ENCODE measurements at regions not wholly inside any gene's neighbourhood (a gene's known extent, or its start where the extent isn't known, plus 50 kb on each side); places are given as distances from the start of the nearest gene placed in this dataset.
A peak's percentile ranks its signal among the peaks of the same experiment; 100 is the strongest.

- TF ChIP-seq REST (IDR thresholded peaks at IDR 0.05; ENCODE audit: low read depth): no peak
- no peak for TF ChIP-seq YY1 (IDR thresholded peaks at IDR 0.05; ENCODE audit: extremely low read depth, insufficient replicate concordance, low read depth, low read length)
- TF ChIP-seq RAD21 (IDR thresholded peaks at IDR 0.05; ENCODE audit: low read depth): no peak
- TF ChIP-seq SP1 (IDR thresholded peaks at IDR 0.05; ENCODE audit: low read depth): no peak
- TF ChIP-seq JUND (IDR thresholded peaks at IDR 0.05): no peak
- TF ChIP-seq SRF (IDR thresholded peaks at IDR 0.05; ENCODE audit: low read depth): no peak
- no peak for TF ChIP-seq EZH2 (IDR thresholded peaks at IDR 0.05)
- TF ChIP-seq POLR2AphosphoS5 (IDR thresholded peaks at IDR 0.05; ENCODE audit: low read depth, low read length): no peak
- no peak for TF ChIP-seq EZH2phosphoT487 (IDR thresholded peaks at IDR 0.05; ENCODE audit: borderline replicate concordance)
Measured at GRCh38 chr6:97939440-97940168, 656.6 kb upstream of the MMS22L start (continued).

GRCh38 chr6:97947841-97948240 is 664.8 kb upstream of the MMS22L start:
- no peaks in the 10 kb centered on the region for H3K36me3 ChIP-seq (ENCODE audit: control insufficient read depth in 1 of 2, insufficient read depth in 2 of 2, low read length in 2 of 2)
- peak overlapping the region; percentile 3; the same call in 1 of the 2 replicates for H3K4me2 ChIP-seq (ENCODE audit: low read length)
- H4K20me1 ChIP-seq (ENCODE audit: insufficient read depth): no peaks in the 10 kb centered on the region
- no peaks in the 10 kb centered on the region for H3K9me2 ChIP-seq (ENCODE audit: insufficient read depth)
- no TSS peak for BruUV-seq (replicated peaks)
- no peaks in the 10 kb centered on the region for H3K9me3 ChIP-seq (ENCODE audit: control insufficient read depth in 1 of 2, insufficient read depth in 1 of 2, low read depth in 1 of 2, low read length in 2 of 2)
- intact Hi-C loops (cut with micrococcal nuclease): no loop called here
- ATAC-seq (peak; percentile 71), DNase-seq (ENCODE audit: low read depth, low spot score) (peak; percentile 82)
- H2AFZ ChIP-seq (ENCODE audit: low read depth, low read length, poor library complexity, severe bottlenecking): no peak overlapping the region
- H3K4me3 ChIP-seq (replicated peaks in 1 of 2; ENCODE audit: low read depth in 1 of 2, low read length in 2 of 2): no peak overlapping the region
- ChIA-PET RAD21 (ENCODE audit: low non-redundant PET in 1 of 2, low total read pairs in 2 of 2, uncharacterized antibody in 2 of 2, unreplicated experiment in 2 of 2) (no interaction called here), POLR2A (no interaction called here), CTCF (no interaction called here)
- no peaks in the 10 kb centered on the region for H3K79me2 ChIP-seq (ENCODE audit: insufficient read depth, low read length)
- H3K27me3 ChIP-seq (ENCODE audit: insufficient read depth, low read length): peaks cover 39% of the 10 kb centered on the region
- H3K9ac ChIP-seq (ENCODE audit: low read length): no peak overlapping the region
- H3K4me1 ChIP-seq (ENCODE audit: control insufficient read depth in 1 of 2, insufficient read depth in 2 of 2, low read length in 2 of 2): peaks cover 8 to 10% of the 10 kb centered on the region in 2 experiments
- H3K27ac ChIP-seq (ENCODE audit: low read depth, low read length): no peak overlapping the region
- TF ChIP-seq EGR1 (IDR thresholded peaks at IDR 0.05; ENCODE audit: low read depth): no peak
- TF ChIP-seq ATF3 (IDR thresholded peaks at IDR 0.05): 0 out of 2 replicates have a peak, but pooled peaks have one; percentile 12
- peak; percentile 70 for TF ChIP-seq CBX3 (IDR thresholded peaks at IDR 0.05; ENCODE audit: low read depth)
- no peak for TF ChIP-seq ZFX (IDR thresholded peaks at IDR 0.05)
- TF ChIP-seq REST (IDR thresholded peaks at IDR 0.05; ENCODE audit: low read depth): no peak
- no peak for TF ChIP-seq EZH2 (IDR thresholded peaks at IDR 0.05)
- TF ChIP-seq YY1 (IDR thresholded peaks at IDR 0.05; ENCODE audit: extremely low read depth, insufficient replicate concordance, low read depth, low read length): no peak
- TF ChIP-seq SIN3A (IDR thresholded peaks at IDR 0.05; ENCODE audit: low read depth): peak; percentile 49; the same call in 1 of the 2 replicates
- TF ChIP-seq RAD21 (IDR thresholded peaks at IDR 0.05; ENCODE audit: low read depth): no peak
- TF ChIP-seq FOSL1 (IDR thresholded peaks at IDR 0.05; ENCODE audit: low read depth): peak; percentile 85
- TF ChIP-seq EZH2phosphoT487 (IDR thresholded peaks at IDR 0.05; ENCODE audit: borderline replicate concordance): no peak
- peak; percentile 85 for TF ChIP-seq TCF7L2 (IDR thresholded peaks at IDR 0.05; ENCODE audit: borderline replicate concordance, extremely low read depth, insufficient read depth, insufficient read length)
- TF ChIP-seq CEBPB (IDR thresholded peaks at IDR 0.05; ENCODE audit: low read depth): peak; percentile 52; the same call in 1 of the 2 replicates
- TF ChIP-seq POLR2AphosphoS5 (IDR thresholded peaks at IDR 0.05; ENCODE audit: low read depth, low read length): peak; percentile 64

Data from HCT116 (cell line).